CD4-positive, alpha-beta T cell treated with Interleukin-15 for 1 hour (primary cell): ENCODE measurements at regions not wholly inside any gene's neighbourhood (a gene's known extent, or its start where the extent isn't known, plus 50 kb on each side); places are given as distances from the start of the nearest gene placed in this dataset.
"Not testable (repeated sequence)": the region's sequence is repeated elsewhere in the genome, so short reads cannot be mapped to it uniquely, and the experiment has no call there.

Source experiments
- DNase-seq: peaks from one replicate; pipeline ENCODE4 v3.0.0-alpha.2; 2020

DNA sequence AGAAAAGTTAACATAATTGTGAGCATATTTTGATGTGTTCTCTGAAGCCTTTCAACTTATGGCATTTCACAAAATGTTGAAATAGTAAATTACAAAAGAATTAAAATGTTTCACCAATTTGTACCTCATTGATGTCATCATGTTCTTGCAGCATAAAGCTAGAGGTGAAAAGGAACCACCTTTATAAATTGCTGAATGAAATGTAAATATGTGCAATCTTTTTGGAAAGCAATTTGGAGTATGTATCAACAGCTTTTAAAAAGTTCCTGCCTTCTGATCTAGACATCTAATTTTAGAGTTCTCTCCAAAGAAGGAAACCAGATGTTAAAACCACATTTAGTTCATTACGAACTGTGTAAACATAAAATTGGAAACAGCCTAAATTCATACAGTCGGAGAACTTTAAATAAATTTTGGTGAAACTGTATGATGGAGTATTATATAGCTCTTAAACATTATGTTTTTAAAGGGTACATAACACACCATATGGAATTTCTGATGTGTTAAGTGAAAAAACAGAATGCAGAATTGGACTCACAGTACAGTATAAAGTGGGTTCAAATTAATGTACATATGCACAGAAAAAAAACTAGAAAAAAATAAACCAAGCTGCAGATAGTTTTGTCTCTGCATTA is 311.2 kb upstream of the NAALADL2 start:
- no peak for DNase-seq

DNA sequence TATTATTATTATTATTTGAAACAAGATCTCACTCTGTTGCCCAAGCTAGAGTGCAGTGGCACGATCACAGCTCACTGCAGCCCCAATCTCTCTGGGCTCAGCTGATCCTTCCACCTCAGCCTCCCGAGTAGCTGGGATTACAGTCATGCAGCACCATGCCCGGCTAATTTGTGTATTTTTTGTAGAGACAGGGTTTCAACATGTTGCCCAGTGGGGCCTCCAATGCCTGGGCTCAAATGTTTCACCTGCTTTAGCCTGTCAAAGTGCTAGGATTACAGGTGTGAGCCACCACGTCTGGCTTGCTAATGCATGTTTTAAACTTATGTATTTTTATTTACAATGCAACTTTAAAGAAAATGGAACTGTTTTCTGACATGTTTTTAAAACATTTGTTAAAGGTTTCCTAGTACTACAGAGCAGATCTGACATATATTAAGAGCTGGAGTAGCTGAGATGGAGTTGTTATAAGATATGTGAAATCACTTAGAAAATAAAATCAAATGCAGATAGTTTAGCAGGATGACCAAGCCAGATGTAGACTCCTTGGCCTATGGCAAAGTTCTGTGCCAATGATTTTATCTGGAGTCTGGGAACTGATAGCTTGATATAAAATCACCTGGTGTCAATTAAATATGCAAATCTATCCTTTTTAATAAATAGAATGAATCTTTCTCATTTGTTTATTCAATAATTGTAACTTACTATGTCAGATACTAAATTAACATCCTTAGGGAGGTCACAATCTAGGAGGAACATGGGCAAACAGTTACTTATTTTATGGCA is 310.1 kb upstream of the NAALADL2 start:
- DNase-seq: no peak

DNA sequence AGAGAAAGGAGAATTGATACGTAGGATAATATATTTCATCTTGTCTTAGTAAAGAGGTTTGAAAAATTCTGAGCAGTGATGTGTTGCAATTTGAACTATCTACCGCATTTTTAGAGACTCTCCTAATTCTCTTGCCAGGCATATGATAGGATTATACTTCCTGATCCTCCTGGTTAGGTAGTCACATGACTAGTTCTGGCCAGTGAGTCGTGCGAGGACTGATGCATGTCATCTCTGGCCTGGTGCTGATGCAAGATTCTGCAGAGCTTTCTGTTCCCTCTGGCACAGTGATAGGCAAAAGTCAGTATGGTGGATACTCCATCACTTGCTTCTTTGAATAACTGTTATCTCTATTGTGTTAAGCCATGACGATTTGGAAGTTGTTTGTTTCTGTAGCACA is 277.6 kb upstream of the NAALADL2 start:
- DNase-seq: no peak

DNA sequence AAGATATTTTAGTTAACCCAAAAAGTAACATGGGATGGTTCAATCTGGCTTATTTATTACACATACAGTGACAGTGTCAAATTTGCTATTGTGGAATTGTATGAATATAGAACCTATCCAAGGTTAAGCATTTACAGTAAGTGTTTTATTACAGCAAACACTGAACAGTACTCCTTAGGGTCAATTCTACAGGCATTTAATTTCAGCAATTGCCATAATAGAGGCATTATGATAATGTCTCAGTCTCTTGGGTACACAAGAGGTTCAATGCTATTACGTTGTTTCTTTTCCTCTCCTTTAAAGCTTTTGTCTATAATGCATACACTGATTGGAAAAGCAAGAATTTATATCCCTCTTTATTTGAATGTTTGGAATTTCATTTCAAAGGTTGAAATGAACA is 275.7 kb upstream of the NAALADL2 start:
- no peak for DNase-seq

DNA sequence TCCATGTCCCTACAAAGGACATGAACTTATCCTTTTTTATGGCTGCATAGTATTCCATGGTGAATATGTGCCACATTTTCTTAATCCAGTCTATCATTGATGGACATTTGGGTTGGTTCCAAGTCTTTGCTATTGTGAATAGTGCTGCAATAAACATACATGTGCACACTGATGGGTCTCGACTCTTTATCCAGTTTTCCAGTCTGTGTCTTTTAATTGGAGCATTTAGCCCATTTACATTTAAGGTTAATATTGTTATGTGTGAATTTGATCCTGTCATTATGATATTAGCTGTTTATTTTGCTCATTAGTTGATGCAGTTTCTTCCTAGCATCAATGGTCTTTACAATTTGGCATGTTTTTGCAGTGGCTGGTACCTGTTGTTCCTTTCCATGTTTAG is 272.0 kb upstream of the NAALADL2 start:
- not testable (repeated sequence) for DNase-seq

DNA sequence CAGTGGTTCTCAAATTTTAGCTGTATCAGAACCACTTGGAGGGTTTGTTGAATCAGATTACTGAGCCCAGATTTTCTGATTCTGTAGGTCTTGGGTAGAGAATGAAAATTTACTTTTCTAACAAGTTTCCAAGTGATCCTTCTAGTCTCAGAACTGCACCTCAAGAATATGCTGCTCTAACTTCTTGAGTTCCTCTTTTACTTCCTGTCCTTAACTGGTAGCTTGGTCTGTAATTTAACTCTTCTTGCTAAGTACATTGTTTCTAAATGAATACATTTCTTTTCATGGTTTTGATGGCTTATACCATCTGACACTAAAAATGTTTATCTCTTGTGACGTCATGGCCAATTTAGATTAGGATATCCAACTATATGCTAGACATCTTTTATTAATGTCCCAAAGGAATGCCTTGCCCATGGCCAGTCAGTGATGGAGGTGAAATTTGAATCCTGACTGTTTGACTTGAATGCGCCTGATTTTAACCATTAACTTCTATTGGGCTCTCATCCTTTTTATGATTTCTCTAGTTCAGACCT is 262.6 kb upstream of the NAALADL2 start:
- DNase-seq: no peak

DNA sequence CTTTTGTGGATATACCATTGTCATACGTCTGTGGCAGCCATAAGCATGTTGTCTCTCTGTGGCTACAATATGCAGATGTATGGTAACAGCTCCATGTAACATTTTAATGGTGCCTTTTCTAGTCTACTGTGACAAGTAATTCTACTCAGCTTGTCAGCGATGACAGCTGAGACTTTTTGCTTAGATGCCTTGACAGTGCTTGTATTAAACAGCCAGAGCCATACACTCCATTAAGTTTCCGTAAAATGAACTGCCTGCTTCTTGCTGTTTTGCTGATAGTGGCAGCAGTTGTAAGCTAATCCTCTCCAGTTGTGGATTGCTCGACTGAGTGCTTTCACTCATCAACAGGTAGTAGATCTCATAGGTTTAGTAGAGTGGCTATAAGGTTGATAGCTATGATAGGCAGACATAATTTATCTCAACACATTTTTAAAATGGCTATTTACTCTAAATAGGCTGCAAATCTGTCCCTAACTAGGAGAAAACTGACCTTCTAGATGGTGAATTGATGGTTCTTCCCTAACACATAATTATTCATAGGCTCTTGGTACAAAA is 260.2 kb upstream of the NAALADL2 start:
- no peak for DNase-seq

DNA sequence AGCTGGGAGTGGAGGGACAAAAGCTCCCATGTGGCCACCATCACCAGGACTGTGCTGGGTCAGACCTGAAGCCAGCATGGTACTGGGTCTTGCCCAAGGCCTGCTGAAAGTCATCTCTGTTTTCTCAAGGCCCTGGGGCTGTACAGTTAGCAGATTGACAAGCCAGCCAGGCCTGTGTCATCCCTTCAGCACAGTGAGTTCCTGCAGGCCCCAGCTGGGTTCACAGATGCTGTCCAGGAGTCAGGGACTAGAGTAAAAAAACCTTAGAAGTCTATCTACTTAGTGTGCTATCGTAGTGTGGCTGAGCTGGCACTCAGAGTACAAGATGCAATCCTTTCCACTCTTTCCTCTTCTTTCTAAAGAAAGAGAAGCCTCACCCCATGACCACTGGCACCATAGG is 246.0 kb upstream of the NAALADL2 start:
- DNase-seq: no peak

DNA sequence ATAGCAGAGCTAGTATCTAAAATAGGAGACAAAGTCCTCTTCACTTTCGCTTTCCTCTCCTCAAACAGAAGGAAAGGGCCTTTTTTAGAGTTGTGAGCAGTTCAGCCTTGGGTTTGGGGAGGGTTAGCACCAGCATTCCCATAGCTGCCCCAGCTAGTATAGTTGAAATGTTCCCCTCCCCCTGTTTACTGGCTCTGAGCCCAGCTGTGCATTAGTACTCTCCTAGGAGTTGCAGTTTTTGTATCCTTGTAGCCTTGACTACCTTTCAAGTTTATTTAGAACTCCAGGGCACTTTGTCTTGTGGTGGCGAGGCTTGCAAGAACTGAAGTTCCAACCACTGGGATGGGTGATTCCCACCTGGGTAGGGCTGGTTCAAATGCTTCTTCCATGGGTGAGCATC is 245.1 kb upstream of the NAALADL2 start:
- no peak for DNase-seq

DNA sequence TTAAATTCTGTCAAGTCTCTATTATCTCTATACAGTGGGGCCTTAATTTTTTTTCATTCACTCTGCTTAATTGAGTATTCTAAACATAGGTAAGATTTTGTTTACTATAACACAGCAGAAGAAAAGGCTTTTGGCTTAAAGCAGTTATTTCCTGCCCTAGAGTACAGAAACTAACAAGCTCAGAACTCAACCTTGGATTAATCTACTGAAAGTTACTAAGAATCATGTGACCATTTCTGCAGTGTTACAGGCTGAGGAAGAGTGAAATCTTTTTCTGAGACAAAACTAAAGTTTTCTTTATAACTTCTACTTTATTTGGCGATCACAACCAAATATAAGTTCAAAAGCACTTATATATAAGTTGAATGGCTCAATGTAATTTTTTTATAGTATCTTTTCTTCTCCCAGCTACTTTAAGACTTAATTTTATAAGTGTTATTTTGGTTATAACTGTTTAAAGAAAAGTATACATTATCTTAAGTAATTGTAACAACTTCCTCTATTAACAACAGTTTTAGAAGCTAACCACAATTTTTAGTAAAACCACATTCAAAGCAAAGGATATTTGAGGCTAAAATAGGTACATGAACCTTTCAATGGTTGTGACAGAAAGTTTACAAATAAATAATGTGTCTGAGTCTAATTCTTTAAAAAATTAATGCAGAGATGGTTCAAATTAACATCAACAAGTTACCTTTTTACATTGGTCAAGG is 240.6 kb upstream of the NAALADL2 start:
- no peak for DNase-seq

DNA sequence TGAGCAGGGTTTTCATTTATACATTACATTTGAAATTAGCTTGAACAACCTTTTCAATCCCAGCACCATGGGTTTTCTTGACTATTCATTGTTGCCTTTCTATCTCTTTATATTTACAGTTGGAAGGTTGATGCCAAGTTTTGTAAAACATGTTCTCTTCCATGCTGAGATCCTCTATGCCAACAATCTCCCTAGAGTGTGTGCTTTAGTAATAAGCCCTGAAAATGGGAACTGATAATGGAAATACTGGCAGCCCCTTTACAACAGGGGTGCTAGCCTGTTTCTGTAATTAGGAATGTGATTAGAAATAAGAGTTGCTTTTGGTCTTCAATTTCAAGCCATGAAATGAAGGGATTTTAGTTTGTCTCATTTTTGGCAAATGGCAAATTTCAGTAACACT is 239.9 kb upstream of the NAALADL2 start:
- no peak for DNase-seq

DNA sequence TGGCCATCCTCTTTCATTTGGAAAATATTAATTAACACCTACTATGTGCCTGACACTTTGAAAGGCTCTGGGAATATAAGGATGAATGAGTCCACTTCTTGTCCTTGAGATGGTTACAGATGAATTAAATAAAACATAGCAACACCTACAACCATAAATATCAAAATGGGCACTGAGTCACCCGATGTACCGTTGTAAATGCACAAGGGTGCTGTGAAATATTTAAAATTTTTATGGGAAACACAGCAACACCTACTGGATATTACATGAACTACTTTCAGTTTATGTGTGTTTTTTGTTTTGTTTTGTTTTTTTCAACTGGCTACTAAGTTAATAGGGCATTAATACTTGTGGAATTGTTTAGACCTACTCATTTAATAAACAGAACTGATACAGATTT is 239.0 kb upstream of the NAALADL2 start:
- DNase-seq: no peak

DNA sequence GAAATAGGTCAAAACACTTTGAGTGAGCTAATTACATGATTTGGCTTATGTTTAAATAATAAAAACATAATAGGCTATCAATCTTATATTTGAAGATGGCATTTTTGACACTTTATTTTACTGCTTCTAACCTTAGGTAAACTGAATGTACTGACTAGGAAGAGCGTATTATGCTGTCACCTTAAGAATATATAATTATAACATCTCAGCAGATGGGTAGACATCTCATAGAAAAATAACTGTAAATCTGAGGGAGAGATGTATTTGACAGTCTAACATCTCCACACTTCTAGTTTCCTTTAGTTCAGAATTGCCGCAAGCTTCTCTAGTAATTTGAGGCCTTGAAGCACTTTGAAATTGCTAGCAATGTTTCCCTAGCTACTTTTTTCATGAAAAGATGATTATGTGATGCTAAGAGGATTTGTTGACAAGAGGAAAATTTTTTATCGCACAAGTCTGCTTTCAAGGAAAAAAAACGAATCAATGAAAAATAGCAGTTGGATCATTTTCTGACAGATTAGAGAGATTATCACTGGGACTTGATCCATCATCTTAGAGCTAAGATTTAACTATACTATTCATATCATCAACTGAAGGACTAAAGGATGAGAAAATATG is 238.2 kb upstream of the NAALADL2 start:
- DNase-seq: no peak

DNA sequence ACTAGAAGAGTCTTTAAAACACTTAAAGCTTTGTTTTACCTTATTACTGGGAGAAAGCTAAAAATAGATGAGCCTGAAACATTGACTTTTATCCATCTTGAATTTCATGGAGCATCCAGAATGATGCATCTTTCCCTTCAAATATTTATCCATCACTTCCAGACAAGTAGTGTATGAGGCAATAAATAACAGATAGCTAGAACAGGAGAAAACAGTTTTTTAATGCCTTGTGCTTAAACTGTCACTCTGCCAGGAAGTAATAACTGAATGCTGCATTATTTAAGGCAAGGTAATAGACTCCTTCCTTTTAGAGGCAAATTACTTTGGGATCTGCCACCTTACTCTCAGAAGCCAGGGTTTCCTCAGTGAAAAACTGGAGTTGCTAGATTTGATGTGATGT is 225.8 kb upstream of the NAALADL2 start:
- DNase-seq: no peak

DNA sequence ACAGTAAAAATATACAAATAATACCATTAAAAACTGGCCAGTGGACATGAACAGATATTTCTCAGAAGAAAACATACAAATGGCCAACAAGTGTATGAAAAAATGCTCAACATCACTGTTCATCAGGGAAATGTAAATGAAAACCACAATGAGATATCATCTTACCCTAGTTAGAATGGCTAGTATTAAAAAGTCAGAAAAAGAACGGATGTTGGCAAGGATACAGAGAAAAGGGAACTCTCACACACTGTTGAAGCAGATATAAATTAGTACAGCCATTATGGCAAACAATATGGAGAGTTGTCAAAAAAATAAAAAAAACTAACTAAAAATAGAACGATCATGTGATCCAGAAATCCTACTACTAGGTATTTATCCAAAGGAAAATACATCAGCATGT is 222.7 kb upstream of the NAALADL2 start:
- DNase-seq: no peak

DNA sequence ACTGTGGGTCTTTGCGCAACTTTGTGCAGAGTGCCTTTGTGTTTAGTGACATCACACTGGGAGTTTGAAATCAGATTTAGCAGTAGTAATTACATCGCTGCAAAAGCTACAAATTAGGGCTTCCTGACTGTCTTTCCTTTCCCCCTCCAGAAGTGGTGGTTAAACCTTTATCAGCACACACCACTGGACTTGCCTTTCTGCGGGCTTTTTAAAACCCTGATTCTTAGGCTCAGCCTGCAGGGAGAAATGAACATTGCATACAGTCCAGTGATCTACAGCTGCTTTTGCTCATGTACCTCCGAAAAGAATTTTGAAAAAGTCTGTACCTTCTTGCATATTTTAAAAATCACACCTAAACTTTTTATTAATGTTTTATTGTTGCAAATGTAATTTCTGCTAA is 219.7 kb upstream of the NAALADL2 start:
- no peak for DNase-seq

DNA sequence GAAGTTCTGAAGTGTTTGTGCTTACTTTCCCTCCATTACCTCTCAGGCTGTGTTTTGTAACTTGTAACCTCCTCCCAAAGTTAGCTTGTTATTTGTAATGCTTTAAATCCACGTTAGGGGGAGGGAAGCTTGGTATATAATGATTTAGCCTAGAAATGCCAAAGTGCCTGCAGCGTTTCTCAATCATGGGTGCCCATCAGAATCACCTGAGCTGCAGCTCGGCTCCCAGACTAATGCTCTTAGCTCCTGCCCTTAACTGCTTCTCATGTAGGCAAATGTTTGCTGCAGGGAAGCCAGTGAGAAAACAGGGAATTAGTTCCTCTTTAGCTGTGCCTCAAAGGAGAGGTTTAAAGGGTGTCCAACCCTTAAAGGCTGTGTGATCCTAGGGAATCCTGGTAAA is 219.2 kb upstream of the NAALADL2 start:
- DNase-seq: no peak

DNA sequence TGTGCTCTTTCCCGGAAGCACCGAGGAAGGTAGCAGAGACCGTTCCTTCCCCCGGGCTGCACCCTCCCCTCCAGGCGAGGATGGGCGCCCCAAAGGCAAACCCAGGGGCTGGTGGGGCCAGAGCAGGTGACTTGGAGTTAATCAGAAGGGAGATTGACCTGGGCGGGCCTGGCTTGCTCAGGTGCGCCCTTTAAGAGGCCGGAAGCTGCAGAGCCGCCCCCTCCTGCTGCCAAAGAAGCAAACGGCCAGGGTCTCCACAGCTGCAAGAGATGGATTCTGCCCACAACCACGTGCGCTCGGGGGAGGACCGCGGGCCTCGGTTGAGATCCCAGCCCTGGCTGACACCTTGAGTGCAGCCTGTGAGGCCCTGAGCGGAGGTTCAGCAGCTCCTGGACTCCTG is 218.2 kb upstream of the NAALADL2 start:
- DNase-seq: no peak

DNA sequence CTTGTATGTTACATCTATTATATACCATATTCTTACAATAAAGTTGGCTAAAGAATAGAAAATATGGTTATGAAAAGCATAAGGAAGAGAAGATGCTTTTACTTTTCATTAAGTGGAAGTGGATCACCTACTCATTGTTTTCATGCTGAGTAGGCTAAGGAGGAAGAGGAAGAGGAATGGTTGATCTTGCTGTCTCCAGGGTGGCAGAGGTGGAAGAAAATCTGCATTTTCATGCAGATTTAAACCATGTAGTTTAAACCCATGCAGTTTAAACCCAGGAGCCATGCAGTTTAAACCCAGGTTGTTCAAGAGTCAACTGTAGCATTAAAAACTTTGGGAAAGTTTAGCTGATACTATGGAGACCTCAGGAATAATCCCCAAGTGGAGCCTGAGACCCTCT is 214.8 kb upstream of the NAALADL2 start:
- no peak for DNase-seq

DNA sequence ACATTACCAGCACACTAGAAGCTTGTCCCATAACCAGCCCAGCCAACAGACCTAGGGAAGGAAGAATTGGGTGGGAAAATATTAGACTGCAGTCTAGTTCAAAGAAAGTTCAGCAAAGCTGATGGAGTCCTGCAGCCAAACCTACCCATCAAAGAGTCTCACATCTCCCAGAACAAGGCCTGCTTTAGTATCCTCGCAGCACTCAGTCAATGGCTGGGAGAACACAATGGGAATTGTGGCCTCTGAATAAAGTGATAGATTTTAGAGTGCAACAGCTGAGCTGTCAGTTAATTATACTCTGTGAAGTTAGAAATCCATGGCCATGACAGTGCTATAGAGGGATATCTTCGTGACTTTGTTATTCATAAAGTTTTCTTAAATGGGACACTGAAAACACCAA is 207.2 kb upstream of the NAALADL2 start:
- no peak for DNase-seq

DNA sequence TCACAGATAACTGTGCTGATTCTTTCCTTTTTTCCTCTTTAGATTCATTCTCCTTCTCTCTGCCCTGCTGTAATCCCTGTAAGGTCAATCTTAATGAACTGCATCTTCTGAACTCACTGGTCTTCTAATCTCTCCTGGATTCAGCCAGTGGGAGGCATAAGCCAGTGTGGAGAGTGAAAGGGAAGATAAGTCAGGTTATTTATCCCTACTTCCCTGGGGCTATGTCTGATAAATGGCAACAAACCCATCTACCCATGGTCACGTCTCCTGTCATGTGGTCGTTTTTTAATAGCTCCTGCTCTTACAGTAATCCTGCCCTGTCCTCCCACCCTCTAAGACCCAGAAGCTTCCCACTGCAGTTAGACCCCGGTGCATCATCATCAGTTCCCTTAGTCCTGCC is 199.6 kb upstream of the NAALADL2 start:
- no peak for DNase-seq

DNA sequence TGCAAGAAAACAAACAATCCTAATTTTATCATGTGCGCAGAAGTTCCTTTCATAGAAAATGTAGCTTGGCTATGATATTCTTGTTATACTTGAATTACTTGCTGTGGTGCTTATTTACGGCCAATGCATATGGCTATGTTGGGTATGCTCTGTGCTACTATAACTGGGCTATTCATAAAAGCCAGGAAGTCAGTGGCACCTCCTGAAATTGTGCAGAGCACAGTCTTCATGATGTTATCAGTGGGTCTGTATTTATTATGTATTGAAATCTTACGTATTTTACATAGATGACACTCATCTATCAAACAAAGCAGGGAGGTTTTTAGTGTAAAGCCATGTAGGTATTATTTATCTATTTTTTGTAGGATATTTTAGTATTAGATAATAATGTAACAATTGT is 196.5 kb upstream of the NAALADL2 start:
- DNase-seq: no peak

DNA sequence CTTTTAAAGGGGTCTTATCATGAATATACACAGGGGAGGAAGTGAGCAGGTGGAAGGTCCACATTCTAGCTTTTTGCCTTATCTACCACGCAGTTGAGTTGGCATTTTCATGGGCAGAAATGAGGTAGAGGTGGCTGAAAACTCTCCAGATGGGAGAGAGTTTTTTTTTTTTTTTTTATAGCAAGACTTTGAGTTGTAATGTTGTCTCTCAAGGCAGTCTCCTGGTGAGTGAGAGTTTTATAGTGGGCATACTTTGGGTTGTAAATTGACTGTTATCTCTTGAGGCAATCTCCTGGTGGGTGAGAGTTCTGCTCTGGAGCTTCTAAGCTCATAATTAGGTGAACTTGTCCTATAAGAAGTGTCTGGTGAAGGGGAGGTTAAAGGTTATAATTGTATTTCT is 191.7 kb upstream of the NAALADL2 start:
- no peak for DNase-seq
